Inferior parietal cortex (tissue), 1 donor: ENCODE measurements at regions not wholly inside any gene's neighbourhood (a gene's known extent, or its start where the extent isn't known, plus 50 kb on each side); places are given as distances from the start of the nearest gene placed in this dataset.
"Not testable (repeated sequence)": the region's sequence is repeated elsewhere in the genome, so short reads cannot be mapped to it uniquely, and the experiment has no call there.

Source experiments
- DNase-seq: peaks from one replicate; pipeline ENCODE4 v3.0.0-alpha.2; 2016; ENCODE audit errors: extremely low spot score

- DNase-seq: no peak
Observed at GRCh38 chr1:212495766-212496494, 63.2 kb downstream of the NENF start.

GRCh38 chr1:212496682-212497081, 64.0 kb downstream of the NENF start:
- no peak for DNase-seq

GRCh38 chr1:212497553-212497952, 64.8 kb downstream of the NENF start:
- DNase-seq: no peak

- DNase-seq: no peak
Observed at GRCh38 chr1:212498283-212499040, 65.7 kb downstream of the NENF start.

- DNase-seq: no peak
Observed at GRCh38 chr1:212500351-212500750, 67.6 kb downstream of the NENF start.

- no peak for DNase-seq
Observed at GRCh38 chr1:212500983-212501382, 68.3 kb downstream of the NENF start.

GRCh38 chr1:212503714-212504113, 71.0 kb downstream of the NENF start:
- DNase-seq: no peak

GRCh38 chr1:212504171-212504803, 71.6 kb downstream of the NENF start:
- no peak for DNase-seq

GRCh38 chr1:212506666-212507065, 73.9 kb downstream of the NENF start:
- no peak for DNase-seq

- no peak for DNase-seq
Observed at GRCh38 chr1:212507369-212507768, 74.6 kb downstream of the NENF start.

GRCh38 chr1:212512816-212513559, 80.3 kb downstream of the NENF start:
- no peak for DNase-seq

GRCh38 chr1:212513586-212513985, 80.9 kb downstream of the NENF start:
- no peak for DNase-seq

GRCh38 chr1:212514056-212514614, 81.4 kb downstream of the NENF start:
- no peak for DNase-seq

GRCh38 chr1:212514782-212515181, 82.1 kb downstream of the NENF start:
- DNase-seq: no peak

GRCh38 chr1:212515329-212515760, 82.6 kb downstream of the NENF start:
- no peak for DNase-seq

GRCh38 chr1:212516012-212516411, 83.3 kb downstream of the NENF start:
- not testable (repeated sequence) for DNase-seq

- DNase-seq: no peak
Observed at GRCh38 chr1:212518188-212519054, 85.7 kb downstream of the NENF start.

- DNase-seq: no peak
Observed at GRCh38 chr1:212519131-212519530, 86.4 kb downstream of the NENF start.

- DNase-seq: no peak
Observed at GRCh38 chr1:212520299-212520698, 87.6 kb downstream of the NENF start.

- DNase-seq: no peak
Observed at GRCh38 chr1:212520746-212521145, 87.8 kb upstream of the ATF3 start.
